Cardiac muscle cell (in vitro differentiated cells and primary cell): ENCODE measurements at regions not wholly inside any gene's neighbourhood (a gene's known extent, or its start where the extent isn't known, plus 50 kb on each side); places are given as distances from the start of the nearest gene placed in this dataset.

Source experiments
- DNase-seq, 2 donors: peaks; one replicate each; pipeline versions ENCODE4 v3.0.0 to v3.0.0-alpha.2; 2010 to 2017; ENCODE audit warnings: low read depth in 1 of 2, low spot score in 1 of 2
- H3K27ac ChIP-seq: fragments of 200-600 bp; sonication (generic); 2 replicates; pipeline ENCODE4 v1.5.1; 2016
- H3K27me3 ChIP-seq: fragments of 200-600 bp; sonication (generic); 2 replicates; pipeline ENCODE4 v1.6.0; 2016; ENCODE audit warnings: control low read depth
- H3K36me3 ChIP-seq: fragments of 200-600 bp; sonication (generic); 2 replicates; pipeline ENCODE4 v1.5.1; 2016; ENCODE audit warnings: control low read depth
- H3K4me1 ChIP-seq: fragments of 200-600 bp; sonication (generic); 2 replicates; pipeline ENCODE4 v1.8.1; 2017; ENCODE audit warnings: low read depth, mild to moderate bottlenecking, mixed run types
- H3K4me3 ChIP-seq: fragments of 200-600 bp; sonication (generic); 2 replicates; pipeline ENCODE4 v1.5.1; 2016; ENCODE audit warnings: mild to moderate bottlenecking
- H3K9me3 ChIP-seq: fragments of 200-600 bp; sonication (generic); 2 replicates; pipeline ENCODE4 v1.5.1; 2017; ENCODE audit warnings: low read depth, mild to moderate bottlenecking, control low read depth
- CTCF ChIP-seq: IDR thresholded peaks from 2 replicates; pipeline ENCODE4 v1.5.1; 2012; ENCODE audit warnings: low read depth, mild to moderate bottlenecking, low read length

GRCh38 chr1:19591482-19592091 is 52.5 kb upstream of the NBL1 start:
- H3K4me1 ChIP-seq = peaks cover 5% of the 10 kb centered on the region
- peaks cover 17% of the 10 kb centered on the region for H3K27me3 ChIP-seq
- no peaks in the 10 kb centered on the region for H3K9me3 ChIP-seq
- no peaks in the 10 kb centered on the region for H3K36me3 ChIP-seq
- no peak overlapping the region for H3K4me3 ChIP-seq
- DNase-seq = no peak
- H3K27ac ChIP-seq = no peak overlapping the region
- no peak for TF ChIP-seq CTCF

- DNase-seq = no peak
- no peak overlapping the region for H3K27ac ChIP-seq
- no peak for TF ChIP-seq CTCF
- peaks cover 10% of the 10 kb centered on the region for H3K27me3 ChIP-seq
- H3K9me3 ChIP-seq = no peaks in the 10 kb centered on the region
- no peak overlapping the region for H3K4me3 ChIP-seq
- no peaks in the 10 kb centered on the region for H3K36me3 ChIP-seq
- no peaks in the 10 kb centered on the region for H3K4me1 ChIP-seq
These were observed 58.6 kb upstream of the NBL1 start for GRCh38 chr1:19585507-19585906.

- Histone ChIP-seq H3K27ac (no peak overlapping the region), H3K4me1 (no peaks in the 10 kb centered on the region), H3K27me3 (no peaks in the 10 kb centered on the region), H3K4me3 (no peak overlapping the region), H3K36me3 (no peaks in the 10 kb centered on the region), H3K9me3 (no peaks in the 10 kb centered on the region)
- DNase-seq = peak in 1 of 2 donors; percentile 62
- TF ChIP-seq CTCF = peak; percentile 50
These were observed 61.8 kb upstream of the NBL1 start for GRCh38 chr1:19582318-19582717.

GRCh38 chr1:19581381-19581780 is 62.7 kb upstream of the NBL1 start:
- no peak overlapping the region for H3K27ac ChIP-seq
- no peak for TF ChIP-seq CTCF
- no peaks in the 10 kb centered on the region for H3K36me3 ChIP-seq
- no peak overlapping the region for H3K4me3 ChIP-seq
- H3K9me3 ChIP-seq = no peaks in the 10 kb centered on the region
- H3K27me3 ChIP-seq = no peaks in the 10 kb centered on the region
- DNase-seq = no peak
- no peaks in the 10 kb centered on the region for H3K4me1 ChIP-seq

- Histone ChIP-seq H3K27ac (no peak overlapping the region), H3K4me3 (no peak overlapping the region), H3K36me3 (no peaks in the 10 kb centered on the region), H3K9me3 (no peaks in the 10 kb centered on the region), H3K27me3 (no peaks in the 10 kb centered on the region), H3K4me1 (no peaks in the 10 kb centered on the region)
- TF ChIP-seq CTCF = no peak
- no peak for DNase-seq
These were observed 66.5 kb upstream of the NBL1 start for GRCh38 chr1:19577561-19577960.
